Lung (tissue), 11 donors: ENCODE measurements at regions not wholly inside any gene's neighbourhood (a gene's known extent, or its start where the extent isn't known, plus 50 kb on each side); places are given as distances from the start of the nearest gene placed in this dataset.

Source experiments
- ATAC-seq: fragments of 200-7000 bp; cut with Tn5 transposase; one replicate; pipeline ENCODE4 v1.9.1; 2020; ENCODE audit warnings: moderate number of reproducible peaks; ENCODE audit not compliant: insufficient read depth, low FRiP score
- DNase-seq, 3 donors: peaks; one replicate each; pipeline ENCODE4 v3.0.0-alpha.2; 2013 to 2017
- H3K27ac ChIP-seq, 2 donors: one replicate each; pipeline ENCODE4 v1.5.1; 2013; ENCODE audit warnings: mild to moderate bottlenecking in 2 of 2, moderate library complexity in 2 of 2, control low read depth in 1 of 2, inconsistent platforms in 1 of 2, low read depth in 1 of 2, low read length in 1 of 2
- H3K27me3 ChIP-seq, 3 donors: one replicate each; pipeline ENCODE4 v1.5.1; 2013; ENCODE audit warnings: low read length in 2 of 3; ENCODE audit not compliant: control insufficient read depth in 3 of 3, insufficient read depth in 3 of 3
- H3K36me3 ChIP-seq, 4 donors: one replicate each; pipeline ENCODE4 v1.5.1; 2013; ENCODE audit warnings: low read length in 4 of 4, mild to moderate bottlenecking in 1 of 4, moderate library complexity in 1 of 4; ENCODE audit not compliant: control insufficient read depth in 4 of 4, insufficient read depth in 4 of 4
- H3K4me1 ChIP-seq, 5 donors: one replicate each; pipeline ENCODE4 v1.5.1; 2013; ENCODE audit warnings: low read length in 5 of 5, mild to moderate bottlenecking in 2 of 5, moderate library complexity in 1 of 5; ENCODE audit not compliant: control insufficient read depth in 5 of 5, insufficient read depth in 5 of 5
- H3K4me3 ChIP-seq: one replicate; pipeline ENCODE4 v1.5.1; 2013; ENCODE audit warnings: mild to moderate bottlenecking, control low read depth, moderate library complexity
- H3K9ac ChIP-seq, 2 donors: one replicate each; pipeline ENCODE4 v1.5.1; 2013; ENCODE audit warnings: low read length in 2 of 2, control low read depth in 1 of 2; ENCODE audit not compliant: insufficient read depth in 1 of 2
- H3K9me3 ChIP-seq, 4 donors: one replicate each; pipeline ENCODE4 v1.5.1; 2013; ENCODE audit warnings: low read length in 3 of 4, mild to moderate bottlenecking in 1 of 4, moderate library complexity in 1 of 4; ENCODE audit not compliant: control insufficient read depth in 4 of 4, insufficient read depth in 3 of 4
- WGBS, 2 donors: extraction: QIAGEN DNeasy Blood & Tissue Kit; methylation state at CpG; one replicate each; pipeline ENCODE4 v1.1.7; 2013; 5-methylcytosine and 5-hydroxymethylcytosine counted together
- TF ChIP-seq, protein P1 (sequence below): IDR thresholded peaks from 2 replicates; pipeline ENCODE4 v1.5.1; 2012; ENCODE audit warnings: mild to moderate bottlenecking; ENCODE audit errors: control extremely low read depth, extremely low read depth
- donor health status: control.
- donor health status: control.
- donor health status: Bipolar disorder and iron deficiency.
- donor health status: healthy.
- donor health status: DM: yes; HTN: yes; CAD: no.

DNA sequence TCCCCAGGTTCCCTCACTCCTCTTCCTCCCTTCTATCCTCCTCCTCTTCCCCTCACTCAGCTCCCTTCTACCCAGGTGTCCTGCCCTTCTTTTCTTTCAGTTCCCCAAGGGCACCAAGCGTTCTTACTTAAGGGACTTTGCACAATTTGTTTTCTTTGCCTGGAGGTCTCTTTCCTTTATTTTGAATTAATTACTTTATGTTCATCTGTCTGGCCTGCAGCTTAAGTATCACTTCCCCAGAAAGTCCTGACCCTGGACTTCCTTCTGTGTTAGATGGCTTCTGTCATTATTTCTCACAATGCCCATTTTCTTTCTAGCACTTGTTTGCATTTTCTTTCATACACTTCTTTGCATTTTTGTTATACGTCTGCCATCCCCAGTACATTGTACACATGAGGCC lies 350.6 kb downstream of the SH3GL2 start:
- WGBS, 2 donors: 71 to 74% methylated on average over 2 of the region's 2 CpGs
- H3K27me3 ChIP-seq: no peaks in the 10 kb centered on the region
- peaks cover 0 to 12% (median 0%) of the 10 kb centered on the region in 5 donors for H3K4me1 ChIP-seq
- no peak overlapping the region for H3K27ac ChIP-seq
- ATAC-seq (no peak), DNase-seq (no peak)
- no peaks in the 10 kb centered on the region for H3K36me3 ChIP-seq
- H3K4me3 ChIP-seq: no peak overlapping the region
- H3K9me3 ChIP-seq: peaks cover 0 to 3% (median 0%) of the 10 kb centered on the region in 4 donors
- TF ChIP-seq, protein P1, sequence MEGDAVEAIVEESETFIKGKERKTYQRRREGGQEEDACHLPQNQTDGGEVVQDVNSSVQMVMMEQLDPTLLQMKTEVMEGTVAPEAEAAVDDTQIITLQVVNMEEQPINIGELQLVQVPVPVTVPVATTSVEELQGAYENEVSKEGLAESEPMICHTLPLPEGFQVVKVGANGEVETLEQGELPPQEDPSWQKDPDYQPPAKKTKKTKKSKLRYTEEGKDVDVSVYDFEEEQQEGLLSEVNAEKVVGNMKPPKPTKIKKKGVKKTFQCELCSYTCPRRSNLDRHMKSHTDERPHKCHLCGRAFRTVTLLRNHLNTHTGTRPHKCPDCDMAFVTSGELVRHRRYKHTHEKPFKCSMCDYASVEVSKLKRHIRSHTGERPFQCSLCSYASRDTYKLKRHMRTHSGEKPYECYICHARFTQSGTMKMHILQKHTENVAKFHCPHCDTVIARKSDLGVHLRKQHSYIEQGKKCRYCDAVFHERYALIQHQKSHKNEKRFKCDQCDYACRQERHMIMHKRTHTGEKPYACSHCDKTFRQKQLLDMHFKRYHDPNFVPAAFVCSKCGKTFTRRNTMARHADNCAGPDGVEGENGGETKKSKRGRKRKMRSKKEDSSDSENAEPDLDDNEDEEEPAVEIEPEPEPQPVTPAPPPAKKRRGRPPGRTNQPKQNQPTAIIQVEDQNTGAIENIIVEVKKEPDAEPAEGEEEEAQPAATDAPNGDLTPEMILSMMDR: no peak
- H3K9ac ChIP-seq: no peak overlapping the region

DNA sequence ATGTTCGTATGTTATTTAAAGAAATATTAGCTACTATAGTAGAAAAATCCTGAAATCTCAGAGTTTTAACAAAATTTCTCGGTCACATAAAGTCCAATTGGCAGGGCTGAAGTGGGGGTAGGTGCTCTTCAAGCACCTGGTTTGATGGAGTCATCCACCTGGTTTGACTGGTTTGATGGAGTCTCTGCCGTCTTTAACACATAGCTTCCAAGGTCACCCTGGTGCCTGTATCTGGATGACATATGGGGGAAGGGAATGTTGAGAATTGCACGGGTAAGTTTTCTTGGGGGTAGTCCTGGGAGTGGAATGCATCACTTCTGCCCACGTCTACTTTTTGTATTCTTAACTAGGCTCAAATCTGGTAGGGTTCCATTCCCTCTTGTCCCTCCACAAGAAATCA lies 351.2 kb downstream of the SH3GL2 start:
- Histone ChIP-seq H3K27me3 (no peaks in the 10 kb centered on the region), H3K36me3 (no peaks in the 10 kb centered on the region), H3K9me3 (peaks cover 0 to 3% (median 0%) of the 10 kb centered on the region in 4 donors), H3K27ac (no peak overlapping the region), H3K9ac (no peak overlapping the region), H3K4me1 (peaks cover 0 to 12% (median 0%) of the 10 kb centered on the region in 5 donors), H3K4me3 (no peak overlapping the region)
- 72% methylated on average over 5 of the region's 5 CpGs for WGBS, 2 donors
- ATAC-seq (no peak), DNase-seq (peak; percentile 17 to 59 (median 22))
- TF ChIP-seq, protein P1: no peak

DNA sequence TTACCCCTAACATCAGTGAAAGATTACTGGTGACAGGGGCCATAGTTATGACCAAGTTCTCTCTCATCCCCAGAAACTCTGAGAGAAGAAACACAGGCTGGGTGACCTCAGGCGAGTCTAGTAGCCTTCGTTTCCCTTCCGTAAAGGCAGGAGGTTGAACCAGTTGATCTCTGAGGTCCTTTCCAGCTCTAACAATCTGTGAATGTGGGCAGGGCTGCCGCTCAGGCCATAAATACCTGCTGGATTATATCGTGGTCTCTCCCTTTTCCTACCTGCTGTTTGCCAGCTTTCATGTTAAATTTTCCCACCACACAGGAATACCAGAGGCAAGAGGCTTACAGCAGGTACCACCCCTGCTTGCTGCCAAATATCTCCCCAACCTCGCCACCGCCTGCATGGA lies 357.5 kb downstream of the SH3GL2 start:
- TF ChIP-seq, protein P1: no peak
- Histone ChIP-seq H3K9ac (no peak overlapping the region), H3K27me3 (no peaks in the 10 kb centered on the region), H3K9me3 (no peaks in the 10 kb centered on the region), H3K27ac (no peak overlapping the region), H3K36me3 (no peaks in the 10 kb centered on the region), H3K4me1 (no peaks in the 10 kb centered on the region), H3K4me3 (no peak overlapping the region)
- DNase-seq (no peak), ATAC-seq (no peak)
- WGBS, 2 donors: 78 to 82% methylated on average over 7 of the region's 7 CpGs

DNA sequence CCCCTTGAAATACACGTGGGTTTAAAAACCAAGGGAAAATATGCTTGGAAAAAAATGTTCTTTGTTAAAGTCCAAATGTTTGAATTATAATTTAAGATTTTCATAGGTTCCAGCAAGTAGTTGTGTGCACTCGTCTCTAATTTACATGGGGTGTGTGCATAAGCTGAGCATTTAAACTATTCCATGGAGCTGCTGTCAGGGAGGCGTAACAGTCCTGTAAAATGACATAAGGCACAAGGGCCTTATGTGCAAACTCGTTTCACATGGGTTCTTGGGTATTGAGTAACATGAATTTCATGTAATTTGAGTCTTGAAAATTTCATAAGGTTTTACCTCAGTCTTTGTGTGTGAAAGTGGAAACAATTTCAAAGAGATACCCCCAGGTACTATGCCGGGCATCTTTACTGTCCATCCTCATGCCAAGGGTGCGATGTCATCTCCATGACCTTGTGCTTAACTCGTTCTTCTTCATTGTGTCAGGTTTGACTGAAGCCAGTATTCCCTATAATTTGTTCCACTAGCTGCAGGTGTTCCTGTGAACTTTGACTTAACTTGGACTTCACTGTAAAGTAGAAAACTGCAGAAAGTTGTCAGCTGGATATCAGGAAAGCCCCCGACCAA lies 359.3 kb downstream of the SH3GL2 start:
- H3K36me3 ChIP-seq: no peaks in the 10 kb centered on the region
- H3K4me1 ChIP-seq: no peaks in the 10 kb centered on the region
- DNase-seq (no peak), ATAC-seq (no peak)
- no peak overlapping the region for H3K4me3 ChIP-seq
- TF ChIP-seq, protein P1: no peak
- H3K27me3 ChIP-seq: no peaks in the 10 kb centered on the region
- H3K9me3 ChIP-seq: peaks cover 0 to 2% (median 0%) of the 10 kb centered on the region in 4 donors
- H3K27ac ChIP-seq: no peak overlapping the region
- 74 to 79% methylated on average over 8 of the region's 8 CpGs for WGBS, 2 donors
- H3K9ac ChIP-seq: no peak overlapping the region
